ENCODE measurements at regions not wholly inside any gene's neighbourhood (a gene's known extent, or its start where the extent isn't known, plus 50 kb on each side); places are given as distances from the start of the nearest gene placed in this dataset.

GRCh38 chr7:52209614-52210013 is 825.8 kb upstream of the POM121L12 start:
- Histone ChIP-seq H4K8ac (ENCODE audit: extremely low read depth, insufficient read depth, low read length) (no peak overlapping the region), H2AFZ (ENCODE audit: low read length) (no peak overlapping the region), H3K79me2 (ENCODE audit: control insufficient read depth in 1 of 2, insufficient read depth in 2 of 2, low read length in 2 of 2) (no peaks in the 10 kb centered on the region), H3K4me3 (ENCODE audit: extremely low read depth in 1 of 4, insufficient read depth in 2 of 4, low read depth in 3 of 4, low read length in 4 of 4) (no peak overlapping the region), H3K56ac (replicated peaks; ENCODE audit: insufficient read length, low read depth, low read length) (no peak overlapping the region), H4K20me1 (replicated peaks in 1 of 2; ENCODE audit: control insufficient read depth in 1 of 2, insufficient read depth in 2 of 2, low read length in 2 of 2) (no peaks in the 10 kb centered on the region), H3K4me1 (replicated peaks in 1 of 4; ENCODE audit: control insufficient read depth in 3 of 4, insufficient read depth in 4 of 4, low read length in 3 of 4) (no peaks in the 10 kb centered on the region), H2BK120ac (replicated peaks; ENCODE audit: low read depth, low read length) (no peak overlapping the region), H3K18ac (ENCODE audit: extremely low read depth, low read length) (no peak overlapping the region), H3K14ac (ENCODE audit: insufficient read length) (no peak overlapping the region), H2BK12ac (ENCODE audit: low read depth, low read length) (no peak overlapping the region), H3K79me1 (ENCODE audit: low read depth, low read length) (no peaks in the 10 kb centered on the region), H3K9me3 (ENCODE audit: insufficient read depth in 2 of 2, low read depth in 1 of 2, low read length in 1 of 2) (peaks cover 0 to 4% of the 10 kb centered on the region in 2 experiments; a peak in 1 of 4 replicates), H4K91ac (replicated peaks; ENCODE audit: insufficient read length, low read length) (no peak overlapping the region), H3K23me2 (ENCODE audit: low read depth, low read length) (no peaks in the 10 kb centered on the region), H3K27ac (ENCODE audit: low read depth, low read length) (no peak overlapping the region), H2BK15ac (ENCODE audit: low read length) (no peak overlapping the region), H2AK5ac (ENCODE audit: low read depth, low read length) (no peak overlapping the region), H3K4ac (replicated peaks; ENCODE audit: insufficient read length, low read depth, low read length) (no peak overlapping the region), H4K5ac (ENCODE audit: insufficient read length, low read depth, low read length) (no peak overlapping the region), H3K23ac (ENCODE audit: insufficient read length) (no peak overlapping the region), H2BK20ac (ENCODE audit: low read length) (no peak overlapping the region), H3K36me3 (ENCODE audit: control insufficient read depth in 2 of 4, insufficient read depth in 4 of 4, low read length in 3 of 4) (no peaks in the 10 kb centered on the region), H3K27me3 (replicated peaks in 1 of 4; ENCODE audit: control insufficient read depth in 3 of 4, extremely low read depth in 1 of 4, insufficient read depth in 3 of 4, low read length in 3 of 4) (no peaks in the 10 kb centered on the region), H3K4me2 (ENCODE audit: insufficient read depth in 1 of 2, low read depth in 2 of 2, low read length in 2 of 2) (no peak overlapping the region), H2BK5ac (ENCODE audit: low read depth, low read length) (no peak overlapping the region), H3K9ac (replicated peaks in 1 of 4; ENCODE audit: extremely low read depth in 1 of 4, low read depth in 3 of 4, low read length in 3 of 4) (no peak overlapping the region)
- FAIRE-seq (no peak), DNase-seq (ENCODE audit: low read depth in 1 of 2, low spot score in 2 of 2) (no peak)
- TF ChIP-seq YY1 (IDR thresholded peaks at IDR 0.05; ENCODE audit: low read depth, low read length) (no peak), SIRT6 (IDR thresholded peaks at IDR 0.05; ENCODE audit: low read length) (no peak), JUN (IDR thresholded peaks at IDR 0.05; ENCODE audit: low read depth, low read length) (no peak), KDM5A (IDR thresholded peaks at IDR 0.05; ENCODE audit: low read length) (no peak), CREB1 (IDR thresholded peaks at IDR 0.05) (no peak), HDAC2 (IDR thresholded peaks at IDR 0.05; ENCODE audit: borderline replicate concordance in 1 of 2, low read depth in 2 of 2, low read length in 2 of 2) (no peak), SIX5 (IDR thresholded peaks at IDR 0.05; ENCODE audit: low read depth, low read length) (no peak)
- POLR2A ChIA-PET (ENCODE audit: partially characterized antibody) = no interaction called here
- CTCF ChIA-PET (ENCODE audit: partially characterized antibody) = no interaction called here
- 92% methylated on average over 2 of the region's 2 CpGs; no CpG with 5 or more reads in 1 of the 2 experiments for WGBS, 2 experiments (ENCODE audit: extremely low coverage in 1 of 2, insufficient coverage in 1 of 2, insufficient read length in 1 of 2, insufficient replicate concordance in 2 of 2, low coverage in 1 of 2, low lambda C conversion rate in 2 of 2, missing lambda C conversion rate in 1 of 2)

Measured in H1 (cell line).